GM12865 (cell line): ENCODE measurements at regions not wholly inside any gene's neighbourhood (a gene's known extent, or its start where the extent isn't known, plus 50 kb on each side); places are given as distances from the start of the nearest gene placed in this dataset.
"Not testable (repeated sequence)": the region's sequence is repeated elsewhere in the genome, so short reads cannot be mapped to it uniquely, and the experiment has no call there.

Source experiments
- DNase-seq: peaks from one replicate; pipeline ENCODE4 v3.0.0; 2010; ENCODE audit warnings: low read depth
- H3K4me3 ChIP-seq: 2 replicates; pipeline ENCODE4 v1.5.1; 2011; ENCODE audit warnings: mild to moderate bottlenecking, low read depth, low read length, control low read depth
- CTCF ChIP-seq: IDR thresholded peaks from 2 replicates; pipeline ENCODE4 v1.5.1; 2011; ENCODE audit warnings: low read length, control low read depth, low read depth, inconsistent platforms; ENCODE audit not compliant: insufficient read depth; ENCODE audit errors: missing control alignments

- H3K4me3 ChIP-seq: no peak overlapping the region
- TF ChIP-seq CTCF: no peak
- no peak for DNase-seq
These were observed 161.4 kb downstream of the LAT start for GRCh38 chr16:29146266-29146665.

GRCh38 chr16:29145486-29146225 is 160.8 kb downstream of the LAT start:
- not testable (repeated sequence) for H3K4me3 ChIP-seq, DNase-seq

- not testable (repeated sequence) for DNase-seq, H3K4me3 ChIP-seq
These were observed 160.2 kb downstream of the LAT start for GRCh38 chr16:29145086-29145485.

- DNase-seq, H3K4me3 ChIP-seq: not testable (repeated sequence)
These were observed 159.8 kb downstream of the LAT start for GRCh38 chr16:29144669-29145062.

GRCh38 chr16:29143739-29144668 is 159.2 kb downstream of the LAT start:
- not testable (repeated sequence) for H3K4me3 ChIP-seq, DNase-seq

- not testable (repeated sequence) for DNase-seq, H3K4me3 ChIP-seq
These were observed 157.7 kb downstream of the LAT start for GRCh38 chr16:29142506-29142905.

- no peak for DNase-seq
- TF ChIP-seq CTCF: no peak
- no peak overlapping the region for H3K4me3 ChIP-seq
These were observed 156.9 kb downstream of the LAT start for GRCh38 chr16:29141586-29142324.

GRCh38 chr16:29141121-29141520 is 156.3 kb downstream of the LAT start:
- not testable (repeated sequence) for H3K4me3 ChIP-seq, DNase-seq

GRCh38 chr16:29139901-29140855 is 155.3 kb downstream of the LAT start:
- not testable (repeated sequence) for H3K4me3 ChIP-seq, DNase-seq

GRCh38 chr16:29139261-29139802 is 154.5 kb downstream of the LAT start:
- TF ChIP-seq CTCF: no peak
- H3K4me3 ChIP-seq: no peak overlapping the region
- no peak for DNase-seq

- not testable (repeated sequence) for DNase-seq, H3K4me3 ChIP-seq
These were observed 153.8 kb downstream of the LAT start for GRCh38 chr16:29138698-29139097.

- not testable (repeated sequence) for DNase-seq, H3K4me3 ChIP-seq
These were observed 153.2 kb downstream of the LAT start for GRCh38 chr16:29137894-29138662.

GRCh38 chr16:29137461-29137860 is 152.6 kb downstream of the LAT start:
- H3K4me3 ChIP-seq, DNase-seq: not testable (repeated sequence)
